CD4-positive, alpha-beta memory T cell (primary cell): ENCODE measurements at regions not wholly inside any gene's neighbourhood (a gene's known extent, or its start where the extent isn't known, plus 50 kb on each side); places are given as distances from the start of the nearest gene placed in this dataset.
A peak's percentile ranks its signal among the peaks of the same experiment; 100 is the strongest.

ENCODE experiments used
- CTCF ChIA-PET: fragments of 350-600 bp; sonication (Branson Sonifier 250); formaldehyde crosslinking; loops from one replicate; lab custom pipeline; 2021; ENCODE audit warnings: inconsistent platforms; ENCODE audit not compliant: partially characterized antibody; lab: Charles Lee
- POLR2A ChIA-PET: fragments of 350-600 bp; sonication (Branson Sonifier 250); formaldehyde crosslinking; loops from one replicate; lab custom pipeline; 2021; ENCODE audit not compliant: partially characterized antibody; lab: Charles Lee
- DNase-seq, 5 donors: peaks; one replicate each; pipeline versions ENCODE4 v3.0.0 to v3.0.0-alpha.2; 2020 to 2022; ENCODE audit warnings: mixed read lengths in 1 of 5
- H3K27ac ChIP-seq: one replicate; pipeline ENCODE4 v1.7.0; 2013; ENCODE audit warnings: low read depth, low read length
- H3K27me3 ChIP-seq: 2 replicates; pipeline ENCODE4 v1.7.0; 2013; ENCODE audit warnings: mild to moderate bottlenecking, low read length, moderate library complexity; ENCODE audit not compliant: insufficient read depth
- H3K36me3 ChIP-seq: 2 replicates; pipeline ENCODE4 v1.7.0; 2013; ENCODE audit warnings: mild to moderate bottlenecking, low read length, moderate library complexity; ENCODE audit not compliant: insufficient read depth
- H3K4me1 ChIP-seq: 2 replicates; pipeline ENCODE4 v1.7.0; 2013; ENCODE audit warnings: mild to moderate bottlenecking, low read length, moderate library complexity; ENCODE audit not compliant: insufficient read depth
- H3K4me3 ChIP-seq, 2 donors: one replicate each; pipeline ENCODE4 v1.7.0; 2013; ENCODE audit warnings: low read length in 2 of 2, mild to moderate bottlenecking in 1 of 2
- H3K9me3 ChIP-seq, 2 donors: one replicate each; pipeline ENCODE4 v1.7.0; 2013; ENCODE audit warnings: low read length in 2 of 2, control low read depth in 1 of 2; ENCODE audit not compliant: control insufficient read depth in 1 of 2
- H3K27ac Mint-ChIP-seq, 7 donors: one replicate each; pipeline ENCODE4 v1.8.0; 2020 to 2021; ENCODE audit warnings: mixed read lengths in 7 of 7, mild to moderate bottlenecking in 6 of 7, inconsistent platforms in 3 of 7, moderate library complexity in 3 of 7
- H3K27me3 Mint-ChIP-seq, 2 donors: one replicate each; pipeline ENCODE4 v1.8.0; 2020 to 2021; ENCODE audit warnings: mixed read lengths in 2 of 2
- H3K36me3 Mint-ChIP-seq, 2 donors: one replicate each; pipeline ENCODE4 v1.8.0; 2020 to 2021; ENCODE audit warnings: mixed read lengths in 2 of 2, inconsistent platforms in 1 of 2, mild to moderate bottlenecking in 1 of 2
- H3K4me1 Mint-ChIP-seq, 4 donors: one replicate each; pipeline ENCODE4 v1.8.0; 2020 to 2021; ENCODE audit warnings: mixed read lengths in 4 of 4, mild to moderate bottlenecking in 1 of 4
- H3K4me3 Mint-ChIP-seq, 8 donors: one replicate each; pipeline ENCODE4 v1.8.0; 2020 to 2021; ENCODE audit warnings: mixed read lengths in 8 of 8, mild to moderate bottlenecking in 7 of 8, moderate library complexity in 6 of 8, inconsistent platforms in 3 of 8
- H3K9me3 Mint-ChIP-seq, 8 donors: one replicate each; pipeline ENCODE4 v1.8.0; 2020 to 2021; ENCODE audit warnings: mixed read lengths in 8 of 8, mild to moderate bottlenecking in 5 of 8, inconsistent platforms in 3 of 8, moderate library complexity in 1 of 8
- intact Hi-C: fragments of 100-400 bp; cut with micrococcal nuclease; formaldehyde crosslinking; loops from one replicate; pipeline ENCODE4 v1.15.1; 2023

GRCh38 chr14:55746558-55746957, 166.6 kb downstream of the KTN1 start:
- POLR2A ChIA-PET = no interaction called here
- no peaks in the 10 kb centered on the region for H3K9me3 Mint-ChIP-seq
- Histone ChIP-seq H3K4me3 (no peak overlapping the region), H3K27ac (no peak overlapping the region), H3K27me3 (no peaks in the 10 kb centered on the region), H3K36me3 (no peaks in the 10 kb centered on the region), H3K4me1 (no peaks in the 10 kb centered on the region), H3K9me3 (no peaks in the 10 kb centered on the region)
- DNase-seq = no peak
- H3K27ac Mint-ChIP-seq = peak overlapping the region in 2 of 7 donors; percentile 13 to 48
- H3K4me1 Mint-ChIP-seq = no peaks in the 10 kb centered on the region
- intact Hi-C loops = no loop called here
- CTCF ChIA-PET = no interaction called here
- no peaks in the 10 kb centered on the region for H3K36me3 Mint-ChIP-seq
- H3K27me3 Mint-ChIP-seq = no peaks in the 10 kb centered on the region
- H3K4me3 Mint-ChIP-seq = no peak overlapping the region

GRCh38 chr14:55747186-55747585, 167.2 kb downstream of the KTN1 start:
- Mint-ChIP-seq H3K4me3 (no peak overlapping the region), H3K27me3 (no peaks in the 10 kb centered on the region), H3K36me3 (no peaks in the 10 kb centered on the region), H3K9me3 (no peaks in the 10 kb centered on the region), H3K27ac (no peak overlapping the region), H3K4me1 (no peaks in the 10 kb centered on the region)
- Histone ChIP-seq H3K4me3 (no peak overlapping the region), H3K4me1 (no peaks in the 10 kb centered on the region), H3K36me3 (no peaks in the 10 kb centered on the region), H3K27me3 (no peaks in the 10 kb centered on the region), H3K27ac (no peak overlapping the region), H3K9me3 (no peaks in the 10 kb centered on the region)
- no peak for DNase-seq
- ChIA-PET POLR2A (no interaction called here), CTCF (no interaction called here)
- intact Hi-C loops = no loop called here

- Histone ChIP-seq H3K36me3 (no peaks in the 10 kb centered on the region), H3K4me1 (no peaks in the 10 kb centered on the region), H3K27ac (no peak overlapping the region), H3K4me3 (no peak overlapping the region), H3K9me3 (no peaks in the 10 kb centered on the region), H3K27me3 (no peaks in the 10 kb centered on the region)
- intact Hi-C loops = no loop called here
- Mint-ChIP-seq H3K4me3 (no peak overlapping the region), H3K27me3 (no peaks in the 10 kb centered on the region), H3K9me3 (no peaks in the 10 kb centered on the region), H3K4me1 (peaks cover 0 to 2% (median 0%) of the 10 kb centered on the region in 4 donors), H3K36me3 (no peaks in the 10 kb centered on the region), H3K27ac (peak overlapping the region in 1 of 7 donors; percentile 52)
- ChIA-PET POLR2A (no interaction called here), CTCF (no interaction called here)
- no peak for DNase-seq
These were observed 169.3 kb downstream of the KTN1 start for GRCh38 chr14:55749201-55749812.

DNA sequence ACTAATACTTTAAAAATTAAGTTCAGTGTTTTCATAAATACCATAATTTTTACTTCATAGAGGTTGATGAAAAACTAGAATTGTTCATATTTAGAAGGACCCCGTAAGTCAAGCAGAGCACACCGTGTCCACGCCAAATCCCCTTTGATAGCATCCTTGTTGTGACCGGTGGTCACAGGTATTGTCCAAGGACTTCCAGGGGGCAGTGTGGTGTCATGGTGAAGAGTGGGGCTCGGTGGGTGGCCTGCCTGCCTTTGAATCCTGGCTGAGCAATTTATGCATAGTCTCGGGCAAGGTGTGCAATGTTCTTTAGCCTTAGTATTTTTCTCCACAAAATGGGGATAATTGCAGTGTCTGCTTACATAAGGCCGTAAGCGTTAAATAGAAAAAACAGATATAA, 169.9 kb downstream of the KTN1 start:
- Histone ChIP-seq H3K4me1 (no peaks in the 10 kb centered on the region), H3K9me3 (no peaks in the 10 kb centered on the region), H3K27me3 (no peaks in the 10 kb centered on the region), H3K4me3 (no peak overlapping the region), H3K36me3 (no peaks in the 10 kb centered on the region), H3K27ac (no peak overlapping the region)
- no peaks in the 10 kb centered on the region for H3K9me3 Mint-ChIP-seq
- no peaks in the 10 kb centered on the region for H3K27me3 Mint-ChIP-seq
- intact Hi-C loops = no loop called here
- no peak overlapping the region for H3K4me3 Mint-ChIP-seq
- peaks cover 0 to 2% (median 0%) of the 10 kb centered on the region in 4 donors for H3K4me1 Mint-ChIP-seq
- CTCF ChIA-PET = no interaction called here
- no peaks in the 10 kb centered on the region for H3K36me3 Mint-ChIP-seq
- POLR2A ChIA-PET = no interaction called here
- H3K27ac Mint-ChIP-seq = no peak overlapping the region
- no peak for DNase-seq

DNA sequence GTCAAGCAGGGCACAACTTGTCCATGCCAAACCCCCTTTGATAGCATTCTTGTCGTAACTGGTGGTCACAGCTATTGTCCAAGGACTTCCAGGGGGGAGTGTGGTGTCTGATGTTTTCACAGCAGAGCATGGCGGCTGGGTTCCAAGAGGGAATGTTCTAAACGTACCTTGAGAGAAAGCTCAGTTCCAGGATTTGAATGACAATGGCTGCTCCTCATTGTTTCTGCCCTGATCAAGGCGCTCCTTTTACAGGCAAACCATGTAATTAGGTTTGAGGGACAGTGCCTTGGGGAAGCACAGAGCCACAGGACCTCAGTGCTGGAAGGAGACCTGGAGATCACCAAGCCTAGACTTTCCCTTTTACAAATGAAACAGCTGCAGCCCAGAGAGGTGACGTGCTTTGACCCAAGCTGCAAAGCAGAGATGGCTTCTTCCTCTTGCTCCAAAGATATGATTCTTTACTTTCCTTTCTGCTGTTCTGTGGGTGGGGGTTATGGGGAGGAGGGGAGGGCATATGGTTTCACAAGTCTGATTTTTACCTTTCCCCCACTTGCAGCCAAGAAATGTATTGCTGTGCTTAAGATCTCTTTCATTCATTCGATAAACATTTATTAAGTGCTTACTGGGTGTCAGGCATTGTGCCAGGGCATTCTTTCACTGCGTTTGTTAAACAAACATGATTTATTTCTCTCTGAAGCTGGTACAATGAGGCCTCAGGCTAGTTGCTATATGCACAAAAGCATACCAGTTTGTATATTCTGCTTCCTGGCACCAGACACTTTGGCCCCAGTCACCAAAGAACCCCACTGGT, 172.8 kb downstream of the KTN1 start:
- intact Hi-C loops = no loop called here
- no peaks in the 10 kb centered on the region for H3K4me1 ChIP-seq
- ChIA-PET CTCF (no interaction called here), POLR2A (interaction anchor here (0.6 kb wide), 1 partner anchor 357 kb away, joined by 3 read pairs; no protein-coding TSS in a partner anchor)
- no peak overlapping the region for H3K27ac ChIP-seq
- H3K36me3 ChIP-seq = no peaks in the 10 kb centered on the region
- Mint-ChIP-seq H3K4me3 (no peak overlapping the region), H3K9me3 (no peaks in the 10 kb centered on the region), H3K36me3 (no peaks in the 10 kb centered on the region), H3K27me3 (no peaks in the 10 kb centered on the region), H3K4me1 (peaks cover 0 to 2% (median 0%) of the 10 kb centered on the region in 4 donors), H3K27ac (no peak overlapping the region)
- no peaks in the 10 kb centered on the region for H3K27me3 ChIP-seq
- H3K9me3 ChIP-seq = no peaks in the 10 kb centered on the region
- DNase-seq = no peak
- H3K4me3 ChIP-seq = no peak overlapping the region

GRCh38 chr14:55754471-55754870, 174.5 kb downstream of the KTN1 start:
- intact Hi-C loops = no loop called here
- POLR2A ChIA-PET = no interaction called here
- CTCF ChIA-PET = no interaction called here
- H3K4me3 Mint-ChIP-seq = no peak overlapping the region
- Histone ChIP-seq H3K4me1 (no peaks in the 10 kb centered on the region), H3K4me3 (no peak overlapping the region), H3K27me3 (no peaks in the 10 kb centered on the region), H3K9me3 (no peaks in the 10 kb centered on the region), H3K36me3 (no peaks in the 10 kb centered on the region), H3K27ac (no peak overlapping the region)
- H3K36me3 Mint-ChIP-seq = no peaks in the 10 kb centered on the region
- DNase-seq = no peak
- peaks cover 0 to 2% (median 0%) of the 10 kb centered on the region in 4 donors for H3K4me1 Mint-ChIP-seq
- H3K27ac Mint-ChIP-seq = no peak overlapping the region
- H3K27me3 Mint-ChIP-seq = no peaks in the 10 kb centered on the region
- no peaks in the 10 kb centered on the region for H3K9me3 Mint-ChIP-seq

GRCh38 chr14:55754871-55755270, 174.9 kb downstream of the KTN1 start:
- ChIA-PET CTCF (no interaction called here), POLR2A (no interaction called here)
- no peak overlapping the region for H3K27ac ChIP-seq
- intact Hi-C loops = no loop called here
- H3K9me3 ChIP-seq = no peaks in the 10 kb centered on the region
- H3K36me3 ChIP-seq = no peaks in the 10 kb centered on the region
- H3K36me3 Mint-ChIP-seq = no peaks in the 10 kb centered on the region
- H3K4me3 Mint-ChIP-seq = no peak overlapping the region
- no peak overlapping the region for H3K27ac Mint-ChIP-seq
- no peaks in the 10 kb centered on the region for H3K27me3 ChIP-seq
- no peaks in the 10 kb centered on the region for H3K27me3 Mint-ChIP-seq
- H3K9me3 Mint-ChIP-seq = no peaks in the 10 kb centered on the region
- no peak overlapping the region for H3K4me3 ChIP-seq
- peaks cover 0 to 2% (median 0%) of the 10 kb centered on the region in 4 donors for H3K4me1 Mint-ChIP-seq
- H3K4me1 ChIP-seq = no peaks in the 10 kb centered on the region
- DNase-seq = no peak
